Hindlimb muscle (tissue), 1 donor: ENCODE measurements at regions not wholly inside any gene's neighbourhood (a gene's known extent, or its start where the extent isn't known, plus 50 kb on each side); places are given as distances from the start of the nearest gene placed in this dataset.
"Not testable (repeated sequence)": the region's sequence is repeated elsewhere in the genome, so short reads cannot be mapped to it uniquely, and the experiment has no call there.

Experiments used
- DNase-seq: peaks from one replicate; pipeline ENCODE4 v3.0.0-alpha.2; 2013

DNA sequence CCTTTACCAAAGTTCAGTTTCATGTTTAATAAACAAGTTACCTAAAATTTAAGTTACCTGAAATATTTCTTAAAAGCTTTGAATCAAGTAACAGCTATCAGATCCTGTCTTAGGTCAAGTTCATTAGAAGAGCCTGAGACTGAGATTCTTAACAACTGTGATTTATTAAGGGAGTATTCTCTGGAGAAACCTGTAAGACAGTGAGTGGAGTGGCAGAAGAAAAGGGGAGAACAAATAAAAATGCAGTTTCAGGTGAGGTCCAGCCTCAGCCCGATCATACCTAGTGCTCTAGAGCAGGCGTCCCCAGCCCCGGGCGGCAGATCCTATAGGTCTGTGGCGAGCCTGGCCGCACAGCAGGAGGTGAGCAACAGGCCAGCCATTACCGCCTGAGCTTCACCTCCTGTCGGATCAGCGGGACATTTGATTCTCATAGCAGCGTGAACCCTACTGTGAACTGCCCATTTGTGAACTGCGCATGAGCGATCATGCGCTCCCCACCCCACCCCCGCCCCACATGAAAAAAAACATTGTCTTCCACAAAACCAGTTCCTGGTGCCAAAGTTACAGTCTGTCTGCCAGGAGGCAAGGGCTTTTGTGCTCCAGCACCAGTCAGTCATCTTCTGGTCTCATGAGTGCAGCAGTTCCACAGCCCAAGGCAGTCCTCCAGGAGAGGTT lies 59.2 kb upstream of the ADGRB3 start:
- DNase-seq = no peak

DNA sequence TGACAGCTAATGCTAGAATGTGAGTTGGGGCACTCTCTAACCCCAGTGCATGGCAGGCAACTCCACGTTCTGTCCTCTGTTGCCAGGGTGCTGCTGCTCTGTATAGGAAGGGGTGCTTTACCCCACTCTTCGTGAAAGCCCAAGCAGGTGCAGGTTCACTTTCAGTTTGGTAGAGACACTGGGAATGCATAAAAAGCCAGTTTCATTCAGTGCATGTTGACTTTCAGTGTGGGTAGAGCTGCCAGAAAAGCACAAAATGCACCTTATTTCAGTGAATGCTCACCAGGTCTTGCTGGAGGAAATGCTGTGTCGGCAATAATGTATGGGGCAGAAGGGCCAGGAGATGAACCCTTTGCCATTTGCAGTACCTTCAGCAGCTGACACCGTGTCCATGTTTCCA lies 62.1 kb upstream of the ADGRB3 start:
- DNase-seq = no peak

DNA sequence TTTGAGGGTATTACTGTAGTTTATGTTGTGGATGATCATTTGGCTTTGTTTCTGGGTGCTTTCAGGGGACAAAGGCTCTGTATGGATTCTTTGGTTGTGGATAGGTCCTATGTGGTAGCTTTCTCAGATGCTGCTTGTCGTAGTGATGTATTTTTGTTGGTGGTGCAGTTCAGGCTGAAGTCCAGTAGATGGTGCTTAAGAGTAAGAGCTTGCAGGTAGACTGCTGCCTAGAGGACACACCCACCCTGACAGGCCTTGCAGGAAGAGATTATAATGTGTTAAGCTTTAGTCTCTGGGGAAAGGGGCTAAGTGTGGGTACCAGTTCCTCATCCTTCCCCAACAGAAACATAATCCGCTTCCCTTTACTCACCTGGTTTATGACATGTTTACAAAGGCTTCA lies 62.6 kb upstream of the ADGRB3 start:
- DNase-seq = no peak

DNA sequence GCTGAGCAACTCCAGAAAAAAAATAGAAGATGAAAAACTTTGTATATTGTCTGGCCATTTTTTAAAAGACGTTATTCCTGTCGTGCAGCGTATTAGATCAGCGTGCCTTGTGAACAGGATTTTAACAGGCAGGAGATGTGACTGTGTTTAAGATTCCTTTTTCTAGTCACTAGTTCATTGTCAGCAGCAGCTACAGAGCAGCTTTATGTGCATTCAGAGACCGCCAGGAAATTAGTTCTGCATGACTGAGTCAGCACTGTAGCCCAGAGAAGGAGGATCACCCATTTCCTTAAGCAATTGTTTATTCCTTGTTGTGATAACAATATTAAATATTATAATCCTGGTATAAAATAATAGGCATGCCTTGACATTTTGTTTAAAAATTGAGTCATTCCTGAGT lies 75.4 kb upstream of the ADGRB3 start:
- no peak for DNase-seq

DNA sequence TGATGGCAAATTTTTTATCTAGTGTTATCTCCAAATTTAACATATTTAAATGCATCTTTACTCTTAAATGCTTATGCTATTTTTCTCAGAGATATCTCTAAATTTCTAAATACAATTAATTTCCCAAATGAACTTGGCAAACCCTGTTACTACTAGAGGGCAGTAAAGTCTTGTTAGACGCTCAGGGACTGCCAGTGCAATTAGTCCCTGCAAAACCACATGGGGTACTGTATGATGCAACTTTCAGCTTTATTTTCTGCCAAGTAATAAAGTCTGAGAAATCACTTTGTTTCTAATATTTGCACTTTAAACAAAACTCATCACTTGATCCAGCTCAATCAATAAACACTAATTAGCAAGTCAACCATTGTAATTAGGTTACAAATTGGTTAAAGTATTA lies 76.0 kb upstream of the ADGRB3 start:
- no peak for DNase-seq

DNA sequence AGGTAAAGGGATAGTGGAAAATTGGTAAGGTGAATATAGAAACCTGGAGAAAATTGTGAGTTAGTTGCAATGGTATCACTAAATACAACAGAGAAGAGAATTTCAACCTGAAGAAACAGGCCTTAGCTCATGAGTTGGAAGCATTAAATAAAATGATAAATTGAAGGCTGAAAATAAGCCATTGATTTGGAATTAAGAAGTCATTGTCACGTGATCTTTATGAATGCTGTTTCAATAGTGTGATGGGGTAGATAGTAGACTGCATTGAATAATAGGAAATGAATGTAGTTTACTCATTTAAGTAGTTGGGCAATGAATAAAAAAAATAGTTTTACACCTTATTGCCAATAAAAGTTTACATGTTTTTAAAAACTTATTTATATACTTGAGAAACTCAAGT lies 88.5 kb upstream of the ADGRB3 start:
- DNase-seq = no peak

DNA sequence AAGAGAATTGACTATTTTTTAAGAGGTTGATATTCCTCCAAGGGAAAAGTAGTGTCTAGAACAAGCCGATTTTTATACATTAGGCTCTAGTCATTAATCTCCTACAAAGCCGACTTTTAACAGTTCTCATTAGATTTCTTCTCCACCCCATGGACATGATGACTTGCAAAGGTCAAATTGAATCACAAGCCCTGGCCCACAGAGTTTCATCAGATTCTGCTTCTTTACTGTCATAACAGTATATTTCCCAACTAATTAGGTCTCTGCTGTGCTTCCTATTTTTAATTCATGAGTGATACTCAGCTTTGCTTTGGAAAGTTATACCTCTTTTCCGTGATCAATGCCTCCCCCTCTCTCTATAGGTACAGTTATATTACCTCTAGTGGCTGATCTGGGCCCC lies 90.6 kb upstream of the ADGRB3 start:
- no peak for DNase-seq

DNA sequence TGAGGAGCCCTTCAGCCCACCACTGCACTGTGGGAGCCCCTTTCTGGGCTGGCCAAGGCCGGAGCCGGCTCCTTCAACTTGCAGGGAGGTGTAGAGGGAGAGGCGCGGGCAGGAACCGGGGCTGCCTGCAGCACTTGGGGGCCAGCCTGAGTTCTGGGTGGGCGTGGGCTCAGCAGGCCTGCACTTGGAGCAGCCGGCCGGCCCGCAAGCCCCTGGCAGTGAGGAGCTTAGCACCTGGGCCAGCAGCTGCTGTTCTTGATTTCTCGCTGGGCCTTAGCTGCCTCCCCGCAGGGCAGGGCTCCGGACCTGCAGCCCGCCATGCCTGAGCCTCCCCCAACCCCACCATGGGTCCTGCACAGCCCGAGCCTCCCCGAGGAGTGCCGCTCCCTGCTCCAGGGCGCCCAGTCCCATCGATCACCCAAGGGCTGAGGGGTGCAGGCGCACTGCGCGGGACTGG lies 101.7 kb upstream of the ADGRB3 start:
- no peak for DNase-seq

DNA sequence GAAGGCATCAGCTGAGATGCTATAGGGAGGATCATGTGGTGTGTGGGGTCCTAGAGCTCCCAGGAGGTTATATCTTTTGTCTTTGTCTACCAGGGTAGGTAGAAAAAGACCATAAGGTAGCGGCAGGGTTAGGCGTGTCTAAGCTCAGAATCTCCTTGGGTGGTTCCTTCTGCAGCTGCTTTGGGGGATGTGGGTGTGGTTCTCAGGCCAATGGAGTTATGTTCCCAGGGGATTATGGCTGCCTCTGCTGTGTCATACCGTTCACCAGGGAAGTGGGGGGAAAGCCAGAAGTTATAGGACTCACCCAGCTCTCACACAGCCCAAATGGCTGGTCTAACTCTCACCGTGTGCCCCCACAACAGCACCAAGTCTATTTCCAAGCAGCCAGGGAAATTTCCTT lies 107.4 kb upstream of the ADGRB3 start:
- DNase-seq = no peak

DNA sequence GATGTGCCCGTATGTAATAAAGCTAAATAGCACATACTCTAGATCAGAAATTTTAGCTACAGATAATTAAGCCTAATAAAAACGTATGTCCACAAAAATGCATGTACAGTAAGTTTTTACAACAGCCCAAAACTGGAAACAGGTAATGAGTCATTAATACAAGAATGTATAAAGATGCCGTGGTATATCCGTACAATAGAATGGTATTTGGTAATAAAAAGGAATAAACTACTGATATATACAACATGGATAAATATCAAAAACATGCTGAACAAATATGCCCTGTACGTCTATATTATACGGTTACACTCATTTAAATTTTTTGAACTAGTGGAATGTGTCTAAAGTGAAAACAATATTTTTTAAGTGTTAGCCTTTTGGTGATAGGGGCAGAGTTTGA lies 128.2 kb upstream of the ADGRB3 start:
- DNase-seq = no peak

DNA sequence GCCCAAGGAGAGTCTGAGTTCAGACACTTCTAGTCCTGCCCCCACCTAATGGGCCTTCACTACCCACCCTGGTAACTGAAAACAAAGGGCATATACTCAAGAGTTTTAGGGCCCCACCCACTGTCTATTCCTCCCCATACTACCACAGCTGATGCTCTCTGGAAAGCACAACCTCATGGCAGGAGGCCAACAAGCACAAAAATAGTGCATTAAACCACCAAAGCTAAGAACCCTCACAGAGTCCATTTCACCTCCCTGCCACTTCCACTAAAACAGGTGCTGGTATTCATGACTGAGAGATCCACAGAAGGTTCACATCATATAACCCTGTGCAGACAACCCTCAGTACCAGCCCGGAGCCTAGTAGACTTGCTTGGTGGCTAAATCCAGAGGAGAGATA lies 132.1 kb upstream of the ADGRB3 start:
- DNase-seq = no peak

DNA sequence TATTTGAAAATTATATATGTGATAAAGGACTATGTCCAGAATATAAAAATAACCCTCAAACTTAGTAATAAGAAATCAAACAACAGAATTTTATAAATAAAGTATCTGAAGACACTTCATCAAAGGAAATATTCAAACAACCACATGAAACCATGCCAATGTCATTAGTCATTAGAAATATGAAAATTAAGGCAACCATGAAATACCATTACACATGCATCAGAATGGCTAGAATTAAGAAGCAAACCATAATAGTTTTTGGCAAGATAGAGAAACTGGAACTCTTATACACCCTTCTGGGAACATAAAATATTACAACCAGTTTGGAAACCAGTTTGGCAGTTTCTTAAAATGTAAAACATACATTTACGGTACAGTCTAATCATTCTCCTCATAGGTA lies 137.2 kb upstream of the ADGRB3 start:
- no peak for DNase-seq

DNA sequence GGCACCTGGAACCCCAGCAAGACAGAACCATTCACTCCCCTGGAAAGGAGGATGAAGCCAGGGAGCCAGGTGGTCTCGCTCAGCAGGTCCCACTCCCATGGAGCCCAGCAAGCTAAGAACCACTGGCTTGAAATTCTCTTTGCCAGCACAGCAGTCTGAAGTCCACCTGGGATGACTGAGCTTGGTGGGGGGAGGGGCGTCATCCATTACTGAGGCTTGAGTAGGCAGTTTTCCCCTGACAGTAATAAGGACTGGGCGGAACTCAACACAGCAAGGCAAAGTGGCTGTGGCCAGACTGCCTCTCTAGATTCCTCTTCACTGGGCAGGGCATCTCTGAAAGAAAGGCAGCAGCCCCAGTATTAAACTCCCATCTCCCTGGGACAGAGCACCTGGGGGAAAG lies 140.2 kb upstream of the ADGRB3 start:
- not testable (repeated sequence) for DNase-seq

DNA sequence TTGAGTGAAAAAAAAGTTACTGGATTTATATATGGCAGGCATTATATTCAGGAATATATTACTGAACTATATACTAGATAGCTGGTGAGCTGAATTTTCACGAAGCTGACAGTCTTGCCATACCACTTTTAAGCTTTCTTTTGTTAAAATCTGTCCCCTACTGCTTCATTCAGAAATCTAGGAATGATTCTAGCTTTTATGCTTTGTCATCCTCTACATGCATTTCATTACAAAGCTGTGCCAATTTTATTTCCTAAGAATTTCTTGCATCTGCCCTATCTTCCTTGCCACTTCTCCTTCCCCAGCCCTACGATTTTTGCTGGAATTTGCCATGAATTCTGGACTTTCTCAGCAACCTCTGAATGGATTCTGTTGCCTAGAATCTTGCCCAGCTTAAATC lies 158.5 kb upstream of the ADGRB3 start:
- no peak for DNase-seq

DNA sequence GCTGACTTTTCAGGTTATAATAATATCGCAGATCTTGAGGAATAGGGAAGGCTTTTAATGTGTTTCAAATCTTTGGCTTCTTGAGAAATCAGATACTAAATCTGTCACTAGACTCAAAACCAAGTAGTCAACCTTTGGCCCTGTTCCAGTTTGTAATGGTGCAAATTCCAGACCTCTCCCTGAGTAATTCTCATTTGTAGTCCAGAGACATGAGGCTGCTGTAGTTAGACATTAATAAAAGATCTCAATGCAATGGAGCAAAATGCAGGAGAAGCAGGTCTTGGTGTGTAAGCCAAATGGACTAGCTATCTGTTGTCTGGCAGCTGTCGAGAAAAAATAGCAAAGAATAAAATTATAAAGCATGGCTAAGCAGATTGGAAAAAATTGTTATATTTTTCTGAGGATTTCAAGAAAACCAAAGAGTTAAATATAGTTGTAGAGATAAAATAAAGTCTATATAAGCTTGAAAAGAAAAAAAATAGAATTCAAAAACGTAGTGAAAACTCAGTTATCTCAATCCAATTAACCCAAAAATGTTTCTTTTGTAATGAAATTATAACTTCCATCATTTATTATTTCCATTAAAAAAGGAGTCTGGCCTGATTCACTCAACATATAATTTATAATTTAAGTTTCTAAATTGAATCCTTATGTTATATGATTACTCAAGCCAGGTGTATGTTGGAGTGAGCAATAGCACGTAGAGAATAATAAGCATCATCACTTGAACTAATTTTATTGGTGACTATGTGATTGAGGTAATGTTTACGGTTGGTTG lies 161.5 kb upstream of the ADGRB3 start:
- no peak for DNase-seq

DNA sequence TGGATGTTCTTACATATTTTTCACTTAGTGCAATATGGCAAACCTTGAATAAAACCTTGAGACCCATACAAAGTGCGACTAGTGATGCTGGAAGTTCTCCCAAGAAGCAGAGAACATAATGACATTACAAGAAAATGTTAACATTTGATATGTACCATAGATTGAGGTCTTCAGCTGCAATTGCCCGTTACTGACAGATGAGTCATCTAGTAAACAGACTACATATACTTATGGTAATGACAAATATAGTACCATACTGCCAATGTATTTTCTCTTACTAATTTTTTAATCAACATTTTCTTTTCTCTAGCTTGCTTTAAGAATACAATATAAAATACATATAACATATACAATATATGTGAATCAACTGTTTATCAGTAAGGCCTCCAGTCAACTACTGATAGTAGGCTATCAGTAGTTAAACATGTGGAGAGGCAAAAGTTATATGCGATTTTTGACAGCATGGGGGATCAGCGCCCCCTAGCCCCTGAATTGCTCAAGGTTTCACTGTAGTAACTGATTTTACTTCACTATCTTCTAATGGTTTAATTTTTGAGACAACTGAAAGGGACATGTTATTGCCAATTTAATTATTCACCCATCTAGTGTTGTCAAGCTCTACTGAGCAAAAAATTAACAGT lies 166.7 kb upstream of the ADGRB3 start:
- DNase-seq = no peak

DNA sequence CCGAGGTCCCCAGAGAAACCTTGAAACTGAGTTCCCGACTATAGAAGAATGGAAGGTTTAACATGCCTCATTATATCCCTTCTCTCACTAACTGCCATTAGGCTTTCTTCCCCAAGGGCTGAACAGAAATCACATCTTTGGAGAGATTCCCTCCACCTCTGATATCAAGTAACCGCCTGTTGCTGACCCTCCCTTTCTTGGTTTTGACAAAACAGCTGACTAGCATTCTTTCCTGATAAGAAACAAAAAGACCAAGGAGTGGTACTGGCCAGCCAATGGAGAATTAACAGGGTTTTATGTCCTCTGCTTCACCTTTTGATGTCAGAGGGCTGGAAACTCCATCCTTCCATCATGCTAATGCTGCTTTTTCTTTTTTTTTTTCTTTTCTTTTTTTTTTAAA lies 176.6 kb upstream of the ADGRB3 start:
- no peak for DNase-seq

DNA sequence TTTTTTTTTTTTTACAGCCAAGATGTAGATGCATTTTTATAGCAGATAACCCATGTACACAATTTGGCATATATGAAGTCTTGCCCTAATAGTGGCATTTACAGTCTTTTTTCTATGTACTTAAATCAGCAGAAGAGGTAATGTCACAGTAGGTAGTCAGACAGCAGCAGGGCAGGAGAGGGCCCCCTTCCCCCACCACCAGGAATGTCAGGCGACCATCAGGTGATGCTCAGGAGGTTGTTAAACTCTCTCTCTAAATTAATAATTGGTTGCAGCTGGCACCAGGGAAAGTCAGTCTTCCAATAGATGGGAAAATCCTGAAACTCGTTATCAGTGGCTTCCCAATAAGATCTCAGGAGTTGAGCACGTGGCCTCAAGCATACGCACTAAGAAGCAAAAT lies 188.0 kb upstream of the ADGRB3 start:
- DNase-seq = no peak

DNA sequence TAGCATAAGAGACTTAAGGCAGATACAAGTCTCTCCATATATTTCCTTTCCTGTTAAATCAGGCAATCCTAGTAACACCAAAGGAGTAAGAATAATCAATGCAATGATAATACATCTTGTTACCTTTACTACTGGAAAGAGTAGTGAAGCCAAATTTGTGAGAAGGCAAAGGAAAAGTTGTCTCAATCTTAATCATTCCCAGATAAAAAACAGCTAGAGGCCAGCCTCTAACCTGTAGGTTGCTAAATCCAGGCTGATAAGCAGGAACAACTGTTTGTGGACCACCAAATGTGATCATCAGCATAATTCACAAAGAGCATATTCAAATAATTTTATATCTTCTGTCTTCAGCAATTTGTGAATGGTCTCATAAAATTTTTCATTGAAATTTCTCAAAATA lies 189.2 kb upstream of the ADGRB3 start:
- no peak for DNase-seq

DNA sequence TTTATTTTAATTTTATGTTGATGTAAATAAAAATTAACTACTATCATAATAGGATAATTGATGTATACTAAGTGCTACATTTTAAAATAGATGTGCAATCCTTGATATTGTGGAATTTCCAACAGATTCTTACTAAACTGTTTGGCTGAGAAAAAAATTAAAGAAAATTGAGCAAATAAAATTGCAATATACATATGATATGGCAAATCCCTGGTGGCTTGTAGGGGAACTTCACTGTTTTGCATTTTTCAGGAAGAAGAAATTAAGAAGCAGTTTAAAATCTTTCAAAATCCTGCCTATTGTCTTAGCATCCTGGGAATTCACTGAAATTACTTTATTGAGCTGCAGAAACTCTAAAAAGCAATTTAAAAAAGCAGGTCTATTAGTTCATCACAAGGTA lies 191.4 kb upstream of the ADGRB3 start:
- no peak for DNase-seq

DNA sequence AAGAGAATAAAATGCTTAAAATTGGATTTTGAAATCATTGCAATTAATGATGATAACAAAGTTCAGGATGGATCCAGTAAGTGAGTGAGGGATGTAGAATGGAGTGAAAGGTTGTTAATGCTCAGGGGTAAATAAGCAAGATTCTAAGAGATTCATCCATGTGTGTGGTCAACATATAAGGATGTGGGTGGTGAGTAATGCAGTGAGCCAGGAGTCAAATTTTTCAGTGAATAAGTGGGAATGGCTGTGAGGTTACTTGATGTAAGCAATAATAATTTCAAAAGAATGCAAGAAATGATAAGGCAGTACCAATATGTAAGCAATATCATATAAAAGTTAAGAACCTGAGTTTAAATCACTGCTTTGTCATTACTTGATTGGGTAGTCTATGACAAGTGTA lies 207.5 kb upstream of the ADGRB3 start:
- no peak for DNase-seq

DNA sequence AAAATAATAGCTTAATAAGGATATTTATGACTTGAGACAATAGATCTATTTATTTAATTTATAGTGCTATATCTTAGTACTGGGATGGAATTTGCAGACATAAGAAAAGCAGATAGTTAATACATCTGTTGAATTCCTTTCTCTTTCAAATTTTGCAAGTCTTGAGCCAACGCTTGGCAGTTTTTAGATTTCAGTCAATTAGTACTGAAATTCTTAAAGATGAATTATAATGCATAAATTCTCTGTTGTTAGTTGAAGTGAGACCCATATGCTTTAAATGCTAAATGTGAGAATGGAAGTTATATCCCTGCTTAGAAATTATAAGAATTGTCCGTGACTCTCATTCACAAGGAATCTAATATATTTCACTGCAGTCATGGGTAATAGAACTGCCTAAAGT lies 225.1 kb upstream of the ADGRB3 start:
- DNase-seq = no peak

DNA sequence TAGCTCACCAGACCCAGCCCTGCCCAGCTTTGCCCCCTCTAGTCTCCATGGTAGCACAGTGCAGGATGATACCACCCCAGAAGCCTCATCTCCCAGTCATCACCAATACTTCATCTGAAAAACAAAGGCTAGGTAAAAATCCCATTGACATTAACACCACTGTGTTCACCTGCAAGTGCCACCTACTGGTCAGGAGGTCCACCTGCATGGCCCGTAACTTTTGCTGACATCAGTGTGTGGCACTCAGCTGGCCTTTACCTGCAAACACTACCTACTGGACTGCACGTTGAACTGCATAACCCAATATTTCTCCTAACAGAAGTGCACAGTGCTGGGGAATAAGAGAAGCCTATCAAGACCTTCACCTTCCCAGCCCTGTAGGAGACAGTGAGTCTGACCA lies 234.7 kb upstream of the ADGRB3 start:
- no peak for DNase-seq

DNA sequence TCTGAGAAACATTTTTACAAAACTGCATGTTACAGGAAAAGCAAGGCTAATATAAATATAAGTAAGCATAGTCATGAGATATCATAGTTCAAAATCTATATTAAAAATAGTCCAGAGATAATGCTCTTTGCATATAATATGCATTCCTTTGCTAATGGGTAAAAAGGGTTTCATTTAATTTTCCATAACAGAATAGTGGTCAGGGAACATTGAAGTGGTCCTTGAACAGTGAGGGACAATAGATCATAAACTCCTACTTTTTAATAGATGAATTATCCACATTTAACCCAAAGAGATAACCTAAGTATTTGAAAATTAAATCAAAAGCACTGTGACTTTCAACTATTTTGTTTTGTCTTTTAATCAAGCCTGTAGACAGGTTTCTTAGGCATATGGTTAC lies 243.1 kb upstream of the ADGRB3 start:
- no peak for DNase-seq
